ENCODE measurements at regions not wholly inside any gene's neighbourhood (a gene's known extent, or its start where the extent isn't known, plus 50 kb on each side); places are given as distances from the start of the nearest gene placed in this dataset.

GRCh38 chr11:115916608-115917007, 412.4 kb upstream of the CADM1 start:
- H3K27ac ChIP-seq: no peak overlapping the region
- no peaks in the 10 kb centered on the region for H3K36me3 ChIP-seq (replicated peaks in 1 of 2; ENCODE audit: insufficient read depth in 1 of 2, low read depth in 2 of 2)
- no peak overlapping the region for H3K4me3 ChIP-seq
- ATAC-seq (no peak), DNase-seq (no peak)
- TF ChIP-seq POLR2A (IDR thresholded peaks at IDR 0.05): no peak
- no peak for TF ChIP-seq CTCF (IDR thresholded peaks at IDR 0.05)
- H3K27me3 ChIP-seq: no peaks in the 10 kb centered on the region
- 50 to 52% methylated on average over 1 to 2 of the region's 2 CpGs for WGBS, 2 donors
- intact Hi-C loops (cut with DNase I): no loop called here
- no peaks in the 10 kb centered on the region for H3K9me3 ChIP-seq
- peaks cover 8% of the 10 kb centered on the region for H3K4me1 ChIP-seq

- intact Hi-C loops (cut with DNase I): no loop called here
- no peaks in the 10 kb centered on the region for H3K4me1 ChIP-seq
- no peak overlapping the region for H3K4me3 ChIP-seq
- ATAC-seq (no peak), DNase-seq (peak in 1 of 4 donors; percentile 37)
- no peaks in the 10 kb centered on the region for H3K9me3 ChIP-seq
- 92 to 94% methylated on average over 2 of the region's 2 CpGs for WGBS, 2 donors
- H3K27me3 ChIP-seq: no peaks in the 10 kb centered on the region
- no peak for TF ChIP-seq POLR2A (IDR thresholded peaks at IDR 0.05)
- peak in 4 of 7 experiments; percentile 10 to 32 (median 18) for TF ChIP-seq CTCF (IDR thresholded peaks at IDR 0.05)
- no peaks in the 10 kb centered on the region for H3K36me3 ChIP-seq (replicated peaks in 1 of 2; ENCODE audit: insufficient read depth in 1 of 2, low read depth in 2 of 2)
- peak overlapping the region in 1 of 4 donors; percentile 26 for H3K27ac ChIP-seq
These were observed 408.3 kb upstream of the CADM1 start for GRCh38 chr11:115912484-115912945.

GRCh38 chr11:115911613-115912346, 407.6 kb upstream of the CADM1 start:
- peak overlapping the region in 1 of 4 donors; percentile 26 for H3K27ac ChIP-seq
- H3K27me3 ChIP-seq: no peaks in the 10 kb centered on the region
- H3K9me3 ChIP-seq: no peaks in the 10 kb centered on the region
- DNase-seq: peak in 1 of 4 donors; percentile 9
- no peak for TF ChIP-seq CTCF (IDR thresholded peaks at IDR 0.05)
- no peak for TF ChIP-seq POLR2A (IDR thresholded peaks at IDR 0.05)
- H3K4me1 ChIP-seq: no peaks in the 10 kb centered on the region
- intact Hi-C loops (cut with DNase I): no loop called here
- 61 to 63% methylated on average over 14 of the region's 14 CpGs for WGBS, 2 donors
- no peak for ATAC-seq
- no peak overlapping the region for H3K4me3 ChIP-seq
- H3K36me3 ChIP-seq (replicated peaks in 1 of 2; ENCODE audit: insufficient read depth in 1 of 2, low read depth in 2 of 2): no peaks in the 10 kb centered on the region

- ATAC-seq (no peak), DNase-seq (no peak)
- H3K4me3 ChIP-seq: no peak overlapping the region
- intact Hi-C loops (cut with DNase I): no loop called here
- H3K36me3 ChIP-seq (replicated peaks in 1 of 2; ENCODE audit: insufficient read depth in 1 of 2, low read depth in 2 of 2): no peaks in the 10 kb centered on the region
- no peaks in the 10 kb centered on the region for H3K9me3 ChIP-seq
- H3K27ac ChIP-seq: no peak overlapping the region
- no peaks in the 10 kb centered on the region for H3K27me3 ChIP-seq
- WGBS, 2 donors: 76 to 83% methylated on average over 1 of the region's 1 CpG
- H3K4me1 ChIP-seq: no peaks in the 10 kb centered on the region
- no peak for TF ChIP-seq POLR2A (IDR thresholded peaks at IDR 0.05)
- TF ChIP-seq CTCF (IDR thresholded peaks at IDR 0.05): no peak
These were observed 406.2 kb upstream of the CADM1 start for GRCh38 chr11:115910379-115910778.

GRCh38 chr11:115906171-115906570, 402.0 kb upstream of the CADM1 start:
- intact Hi-C loops (cut with DNase I): no loop called here
- Histone ChIP-seq H3K4me3 (no peak overlapping the region), H3K4me1 (no peaks in the 10 kb centered on the region), H3K27ac (no peak overlapping the region), H3K27me3 (no peaks in the 10 kb centered on the region), H3K36me3 (replicated peaks in 1 of 2; ENCODE audit: insufficient read depth in 1 of 2, low read depth in 2 of 2) (no peaks in the 10 kb centered on the region), H3K9me3 (no peaks in the 10 kb centered on the region)
- no peak for DNase-seq
- no peak for ATAC-seq
- TF ChIP-seq CTCF (IDR thresholded peaks at IDR 0.05): no peak
- no peak for TF ChIP-seq POLR2A (IDR thresholded peaks at IDR 0.05)
- WGBS, 2 donors: 57 to 66% methylated on average over 3 of the region's 3 CpGs
